COLO668 (cell line): ENCODE measurements at regions not wholly inside any gene's neighbourhood (a gene's known extent, or its start where the extent isn't known, plus 50 kb on each side); places are given as distances from the start of the nearest gene placed in this dataset.

Source experiments
- DNase-seq: peaks from one replicate; lab custom pipeline; 2025; ENCODE audit not compliant: unreplicated experiment; lab: John Stamatoyannopoulos, UW

DNA sequence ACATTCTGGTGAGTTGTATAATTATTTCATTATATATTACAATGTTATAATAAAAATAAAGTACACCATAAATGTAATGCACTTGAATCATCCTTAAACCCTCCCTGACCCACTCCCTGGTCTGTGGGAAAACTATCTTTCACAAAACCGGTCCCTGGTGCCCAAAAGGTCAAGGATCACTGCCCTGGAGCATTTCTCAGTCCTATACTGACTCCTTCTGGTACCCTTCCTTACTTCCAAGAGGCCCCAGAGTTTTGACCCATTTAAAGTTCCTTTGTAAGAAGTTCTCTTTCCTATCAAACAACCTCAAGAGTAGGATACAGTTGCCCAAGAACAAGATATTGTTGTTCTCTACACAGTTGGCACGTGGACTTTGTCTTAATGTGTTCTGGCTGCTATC lies 88.9 kb upstream of the TRPM3 start:
- no peak for DNase-seq

GRCh38 chr9:71209890-71210289 lies 88.5 kb upstream of the TRPM3 start:
- no peak for DNase-seq

DNA sequence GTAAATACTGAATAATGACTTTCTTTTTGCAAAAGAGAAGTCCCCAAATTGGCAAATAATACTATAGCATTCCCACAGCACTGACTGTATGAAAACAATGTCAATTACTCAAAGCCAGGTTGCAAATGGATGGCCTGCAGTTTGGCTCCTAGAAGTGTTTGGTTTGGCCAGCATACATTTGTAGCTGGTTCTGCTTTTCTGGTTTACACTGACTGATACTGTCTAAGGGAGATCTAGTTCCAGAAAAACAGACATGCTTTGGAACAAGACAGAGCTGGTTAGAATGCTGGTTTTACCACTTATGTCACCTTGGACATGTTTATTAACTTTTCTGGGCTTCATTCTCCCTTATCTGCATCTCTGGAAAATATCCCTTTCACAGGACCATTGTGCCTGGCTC lies 81.5 kb upstream of the TRPM3 start:
- DNase-seq = no peak

- DNase-seq = no peak
Observed at GRCh38 chr9:71191708-71192107, 70.3 kb upstream of the TRPM3 start.

GRCh38 chr9:71183251-71183650 lies 61.8 kb upstream of the TRPM3 start:
- DNase-seq = no peak

- no peak for DNase-seq
Observed at GRCh38 chr9:71179183-71179582, 57.8 kb upstream of the TRPM3 start.

DNA sequence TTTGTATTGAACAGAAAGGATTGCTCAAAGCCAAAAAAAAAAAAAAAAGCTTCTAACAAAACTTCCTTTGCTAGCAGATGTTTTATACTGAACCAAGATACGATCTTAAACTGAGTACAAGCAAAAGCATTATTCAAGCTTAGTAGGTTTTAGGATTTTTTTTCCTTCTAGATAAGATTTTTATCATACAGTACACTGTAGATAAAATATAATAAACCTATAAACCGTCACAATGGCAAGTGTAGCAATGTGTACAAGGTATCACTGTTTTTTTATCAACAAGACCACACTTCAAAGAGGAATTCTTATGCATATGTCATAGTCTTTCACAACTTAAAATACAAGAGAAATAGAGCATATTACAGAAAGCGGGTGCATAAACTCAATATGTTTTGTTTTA lies 56.5 kb upstream of the TRPM3 start:
- DNase-seq = no peak

GRCh38 chr9:71171517-71171916 lies 50.1 kb upstream of the TRPM3 start:
- DNase-seq = no peak
